ENCODE measurements at regions not wholly inside any gene's neighbourhood (a gene's known extent, or its start where the extent isn't known, plus 50 kb on each side); places are given as distances from the start of the nearest gene placed in this dataset.

DNA sequence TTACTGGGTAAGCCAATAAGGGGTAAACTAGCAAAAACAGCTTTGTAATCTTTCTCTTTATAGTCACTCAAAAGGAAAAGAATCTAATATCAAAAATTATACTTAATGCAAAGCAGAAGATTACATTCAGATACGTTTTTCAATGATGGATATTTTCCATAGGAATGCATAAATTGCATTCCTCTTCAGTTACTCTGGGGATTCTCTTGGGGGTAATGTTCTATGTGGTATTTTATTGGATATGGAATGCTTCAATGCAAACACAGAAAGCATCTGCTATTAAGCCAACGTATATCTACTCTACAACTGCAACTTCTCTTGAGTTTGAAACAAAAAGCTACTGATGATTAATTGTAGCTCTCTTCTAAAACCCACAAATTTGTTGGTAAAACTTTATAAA is 106.0 kb downstream of the SLC41A2 start:
- no peaks in the 10 kb centered on the region for H3K4me1 ChIP-seq
- no peaks in the 10 kb centered on the region for H3K27me3 ChIP-seq
- no peak for TF ChIP-seq POLR2A (IDR thresholded peaks at IDR 0.05)
- no peak for TF ChIP-seq CTCF (IDR thresholded peaks at IDR 0.05)
- TF ChIP-seq POLR2AphosphoS5 (IDR thresholded peaks at IDR 0.05; ENCODE audit: insufficient read depth in 1 of 2, low read depth in 1 of 2): no peak
- DNase-seq (ENCODE audit: extremely low spot score in 2 of 2): no peak
- intact Hi-C loops (cut with DNase I): no loop called here
- H3K4me3 ChIP-seq: no peak overlapping the region
- no peaks in the 10 kb centered on the region for H3K9me3 ChIP-seq
- H3K27ac ChIP-seq: no peak overlapping the region
- H3K36me3 ChIP-seq: no peaks in the 10 kb centered on the region

DNA sequence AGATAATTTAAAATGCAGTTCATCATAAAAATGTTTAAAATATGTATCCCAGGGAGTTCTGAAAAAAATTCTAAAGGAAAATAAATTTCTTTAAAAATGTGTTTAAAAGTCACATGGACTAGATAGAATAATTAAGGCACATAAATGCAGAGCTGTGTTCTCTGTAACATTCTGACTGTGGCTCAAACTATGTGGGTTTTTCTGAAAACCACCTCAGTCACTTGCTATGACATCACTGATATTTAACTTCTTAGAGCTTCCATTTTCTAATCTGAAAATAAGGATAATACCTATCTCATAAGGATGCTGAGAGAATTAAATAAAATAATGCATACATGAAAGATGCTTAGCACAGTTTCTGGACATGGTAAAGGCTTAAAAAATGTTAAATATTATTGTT is 107.3 kb downstream of the SLC41A2 start:
- Histone ChIP-seq H3K4me1 (no peaks in the 10 kb centered on the region), H3K4me3 (no peak overlapping the region), H3K27me3 (no peaks in the 10 kb centered on the region), H3K9me3 (no peaks in the 10 kb centered on the region), H3K27ac (no peak overlapping the region), H3K36me3 (no peaks in the 10 kb centered on the region)
- no peak for TF ChIP-seq POLR2AphosphoS5 (IDR thresholded peaks at IDR 0.05; ENCODE audit: insufficient read depth in 1 of 2, low read depth in 1 of 2)
- TF ChIP-seq POLR2A (IDR thresholded peaks at IDR 0.05): no peak
- TF ChIP-seq CTCF (IDR thresholded peaks at IDR 0.05): no peak
- DNase-seq (ENCODE audit: extremely low spot score in 2 of 2): no peak
- intact Hi-C loops (cut with DNase I): no loop called here

- no peak for TF ChIP-seq POLR2A (IDR thresholded peaks at IDR 0.05)
- TF ChIP-seq CTCF (IDR thresholded peaks at IDR 0.05): no peak
- TF ChIP-seq POLR2AphosphoS5 (IDR thresholded peaks at IDR 0.05; ENCODE audit: insufficient read depth in 1 of 2, low read depth in 1 of 2): no peak
- Histone ChIP-seq H3K27me3 (no peaks in the 10 kb centered on the region), H3K4me3 (no peak overlapping the region), H3K36me3 (no peaks in the 10 kb centered on the region), H3K4me1 (no peaks in the 10 kb centered on the region), H3K9me3 (no peaks in the 10 kb centered on the region), H3K27ac (no peak overlapping the region)
- DNase-seq (ENCODE audit: extremely low spot score in 2 of 2): no peak
- intact Hi-C loops (cut with DNase I): no loop called here
Measured at GRCh38 chr12:104846056-104846767, 111.9 kb downstream of the SLC41A2 start.

- no peaks in the 10 kb centered on the region for H3K27me3 ChIP-seq
- no peak for DNase-seq (ENCODE audit: extremely low spot score in 2 of 2)
- H3K4me1 ChIP-seq: no peaks in the 10 kb centered on the region
- H3K27ac ChIP-seq: no peak overlapping the region
- H3K4me3 ChIP-seq: no peak overlapping the region
- TF ChIP-seq CTCF (IDR thresholded peaks at IDR 0.05): no peak
- no peak for TF ChIP-seq POLR2AphosphoS5 (IDR thresholded peaks at IDR 0.05; ENCODE audit: insufficient read depth in 1 of 2, low read depth in 1 of 2)
- TF ChIP-seq POLR2A (IDR thresholded peaks at IDR 0.05): no peak
- no peaks in the 10 kb centered on the region for H3K36me3 ChIP-seq
- no peaks in the 10 kb centered on the region for H3K9me3 ChIP-seq
- intact Hi-C loops (cut with DNase I): no loop called here
Measured at GRCh38 chr12:104844123-104844522, 114.0 kb downstream of the SLC41A2 start.

DNA sequence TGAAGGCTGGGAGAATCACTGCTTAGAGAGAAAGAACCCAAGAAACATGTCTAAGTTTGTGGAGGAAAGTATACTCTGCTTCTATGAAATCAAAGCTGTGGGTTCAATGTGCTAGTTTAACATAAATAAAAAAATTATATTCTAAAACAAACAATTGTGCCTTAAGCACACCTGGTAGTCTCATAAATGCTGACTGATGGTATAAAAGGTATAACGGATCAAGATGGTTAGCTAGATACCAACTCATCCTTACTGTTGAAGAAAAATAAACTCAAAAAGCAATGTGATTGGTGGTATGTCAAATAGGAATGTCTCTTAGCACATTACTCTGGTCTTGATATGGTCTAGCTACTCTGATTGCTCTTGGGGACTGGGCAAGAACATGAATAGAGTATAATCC is 117.8 kb downstream of the SLC41A2 start:
- H3K4me1 ChIP-seq: no peaks in the 10 kb centered on the region
- no peak for DNase-seq (ENCODE audit: extremely low spot score in 2 of 2)
- H3K4me3 ChIP-seq: no peak overlapping the region
- no peaks in the 10 kb centered on the region for H3K36me3 ChIP-seq
- intact Hi-C loops (cut with DNase I): no loop called here
- TF ChIP-seq CTCF (IDR thresholded peaks at IDR 0.05) (no peak), POLR2AphosphoS5 (IDR thresholded peaks at IDR 0.05; ENCODE audit: insufficient read depth in 1 of 2, low read depth in 1 of 2) (no peak), POLR2A (IDR thresholded peaks at IDR 0.05) (no peak)
- no peak overlapping the region for H3K27ac ChIP-seq
- H3K9me3 ChIP-seq: no peaks in the 10 kb centered on the region
- H3K27me3 ChIP-seq: no peaks in the 10 kb centered on the region
